Left lung (tissue), 4 donors: ENCODE measurements at regions not wholly inside any gene's neighbourhood (a gene's known extent, or its start where the extent isn't known, plus 50 kb on each side); places are given as distances from the start of the nearest gene placed in this dataset.

ENCODE experiments used
- ATAC-seq: fragments of 200-7000 bp; cut with Tn5 transposase; one replicate; pipeline ENCODE4 v1.9.1; 2020; ENCODE audit warnings: moderate library complexity
- DNase-seq, 4 donors: peaks; one replicate each; pipeline ENCODE4 v3.0.0-alpha.2; 2013 to 2020
- H3K27ac ChIP-seq, 2 donors: fragments of 200-600 bp; sonication (generic) in 1 of 2; one replicate each; pipeline versions ENCODE4 v1.5.0 to v1.8.0; 2020 to 2021
- H3K27me3 ChIP-seq, 2 donors: fragments of 200-600 bp; sonication (generic) in 1 of 2; one replicate each; pipeline versions ENCODE4 v1.5.0 to v1.8.0; 2020 to 2021
- H3K36me3 ChIP-seq, 2 donors: fragments of 200-600 bp; sonication (generic) in 1 of 2; one replicate each; pipeline versions ENCODE4 v1.5.0 to v1.8.0; 2020 to 2021
- H3K4me1 ChIP-seq, 2 donors: fragments of 200-600 bp; one replicate each; pipeline ENCODE4 v1.8.0; 2021
- H3K4me3 ChIP-seq, 2 donors: fragments of 200-600 bp; sonication (generic) in 1 of 2; one replicate each; pipeline versions ENCODE4 v1.5.0 to v1.8.0; 2020 to 2021; ENCODE audit warnings: mild to moderate bottlenecking in 1 of 2
- H3K9me3 ChIP-seq, 2 donors: fragments of 200-600 bp; sonication (generic) in 1 of 2; one replicate each; pipeline versions ENCODE4 v1.5.0 to v1.8.0; 2020 to 2021
- CTCF ChIP-seq, 2 donors: fragments of 200-600 bp; sonication (generic) in 1 of 2; IDR thresholded peaks; one replicate each; pipeline versions ENCODE4 v1.5.0 to v1.8.0; 2021; ENCODE audit warnings: antibody characterized with exemption in 2 of 2
- intact Hi-C, 2 donors: fragments of 100-400 bp; cut with DNase I; formaldehyde crosslinking; loops; one replicate each; pipeline versions ENCODE4 v1.11.2 to v1.14.2; 2022
- donor health status: DM: no; HTN: yes; CAD: no.
- donor health status: DM: no; HTN: no; CAD: no.

GRCh38 chr6:14640631-14641030, 523.1 kb downstream of the CD83 start:
- Histone ChIP-seq H3K27ac (no peak overlapping the region), H3K9me3 (no peaks in the 10 kb centered on the region), H3K4me1 (peaks cover 0 to 21% of the 10 kb centered on the region in 2 donors), H3K4me3 (no peak overlapping the region), H3K36me3 (no peaks in the 10 kb centered on the region), H3K27me3 (no peaks in the 10 kb centered on the region)
- no peak for ATAC-seq
- intact Hi-C loops: no loop called here
- no peak for TF ChIP-seq CTCF (IDR thresholded peaks at IDR 0.05)
- DNase-seq: no peak

- intact Hi-C loops: no loop called here
- ATAC-seq: no peak
- TF ChIP-seq CTCF (IDR thresholded peaks at IDR 0.05): no peak
Observed at GRCh38 chr6:14641423-14642135, 524.0 kb downstream of the CD83 start.

DNA sequence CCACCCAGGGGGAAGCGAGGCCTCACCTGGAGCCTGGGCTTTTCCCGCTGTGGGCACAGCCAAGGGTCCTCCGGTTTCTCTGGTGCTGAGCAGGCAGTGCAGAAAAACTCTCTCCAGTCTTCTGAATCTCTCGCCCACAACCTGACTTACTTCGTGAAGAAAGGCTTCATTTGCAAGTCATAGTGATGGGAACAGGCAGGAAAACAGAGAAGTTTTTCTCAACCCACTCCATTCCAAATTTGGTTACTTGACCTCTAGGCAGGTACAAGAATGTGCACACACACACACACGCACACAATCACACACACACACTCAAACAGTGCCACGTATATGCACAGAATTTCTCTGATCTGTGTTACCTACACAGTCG, 524.5 kb downstream of the CD83 start:
- Histone ChIP-seq H3K36me3 (no peaks in the 10 kb centered on the region), H3K27me3 (no peaks in the 10 kb centered on the region), H3K4me1 (peaks cover 0 to 21% of the 10 kb centered on the region in 2 donors), H3K27ac (no peak overlapping the region), H3K4me3 (no peak overlapping the region), H3K9me3 (no peaks in the 10 kb centered on the region)
- no peak for TF ChIP-seq CTCF (IDR thresholded peaks at IDR 0.05)
- ATAC-seq: no peak
- DNase-seq: no peak
- intact Hi-C loops: no loop called here

More at GRCh38 chr6:14641423-14642135, 524.0 kb downstream of the CD83 start:
- Histone ChIP-seq H3K36me3 (no peaks in the 10 kb centered on the region), H3K4me3 (no peak overlapping the region), H3K9me3 (no peaks in the 10 kb centered on the region), H3K27me3 (no peaks in the 10 kb centered on the region), H3K27ac (no peak overlapping the region), H3K4me1 (peaks cover 0 to 21% of the 10 kb centered on the region in 2 donors)
- DNase-seq: no peak

DNA sequence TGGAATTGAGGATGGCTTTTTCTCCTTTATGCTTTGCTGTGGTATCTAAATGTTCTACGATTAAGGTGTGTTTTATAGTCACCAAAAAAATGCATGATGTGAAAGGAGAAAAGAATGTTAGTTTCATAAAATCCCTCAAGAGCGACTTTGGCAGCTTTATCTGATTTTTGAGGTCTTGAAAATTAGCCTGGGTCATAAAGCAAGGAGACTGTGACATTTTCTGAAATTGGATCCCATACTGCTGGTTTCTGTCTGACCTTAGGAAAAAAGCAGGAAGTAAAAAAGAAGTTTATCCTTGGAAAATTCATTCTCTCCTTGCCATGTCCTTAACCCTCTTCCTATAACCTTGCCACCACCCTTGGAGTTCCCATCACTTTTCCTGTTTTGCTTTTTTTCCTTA, 525.3 kb downstream of the CD83 start:
- TF ChIP-seq CTCF (IDR thresholded peaks at IDR 0.05): no peak
- DNase-seq (no peak), ATAC-seq (no peak)
- H3K4me3 ChIP-seq: no peak overlapping the region
- no peaks in the 10 kb centered on the region for H3K36me3 ChIP-seq
- H3K9me3 ChIP-seq: no peaks in the 10 kb centered on the region
- H3K4me1 ChIP-seq: peaks cover 0 to 21% of the 10 kb centered on the region in 2 donors
- intact Hi-C loops: no loop called here
- H3K27ac ChIP-seq: no peak overlapping the region
- no peaks in the 10 kb centered on the region for H3K27me3 ChIP-seq

- TF ChIP-seq CTCF (IDR thresholded peaks at IDR 0.05): no peak
- Histone ChIP-seq H3K4me3 (no peak overlapping the region), H3K27me3 (no peaks in the 10 kb centered on the region), H3K27ac (no peak overlapping the region), H3K36me3 (no peaks in the 10 kb centered on the region), H3K4me1 (peaks cover 0 to 7% of the 10 kb centered on the region in 2 donors), H3K9me3 (no peaks in the 10 kb centered on the region)
- ATAC-seq (no peak), DNase-seq (no peak)
- intact Hi-C loops: no loop called here
Observed at GRCh38 chr6:14644381-14644780, 526.8 kb downstream of the CD83 start.
